Tibial artery (tissue), 4 donors: ENCODE measurements at regions not wholly inside any gene's neighbourhood (a gene's known extent, or its start where the extent isn't known, plus 50 kb on each side); places are given as distances from the start of the nearest gene placed in this dataset.
"Not testable (repeated sequence)": the region's sequence is repeated elsewhere in the genome, so short reads cannot be mapped to it uniquely, and the experiment has no call there.

Experiments
- DNase-seq, 2 donors: peaks; one replicate each; pipeline ENCODE4 v3.0.0-alpha.2; 2019
- H3K27ac ChIP-seq, 2 donors: fragments of 200-600 bp; sonication (generic) in 1 of 2; 1 replicate in 1 of 2; 2 replicates in 1 of 2; pipeline ENCODE4 v1.5.1; 2018 to 2019; ENCODE audit warnings: mild to moderate bottlenecking in 1 of 2
- H3K27me3 ChIP-seq, 2 donors: fragments of 200-600 bp; sonication (generic) in 1 of 2; one replicate each; pipeline versions ENCODE4 v1.5.1 to v1.6.0; 2016 to 2019
- H3K36me3 ChIP-seq, 3 donors: fragments of 200-600 bp; sonication (generic) in 2 of 3; one replicate each; pipeline ENCODE4 v1.5.1; 2016 to 2019; ENCODE audit warnings: mild to moderate bottlenecking in 2 of 3
- H3K4me1 ChIP-seq, 4 donors: fragments of 200-600 bp; sonication (generic) in 2 of 4; 1 replicate in 3 of 4; 2 replicates in 1 of 4; pipeline ENCODE4 v1.5.1; 2016 to 2019
- H3K4me3 ChIP-seq, 2 donors: fragments of 200-600 bp; sonication (generic) in 1 of 2; 1 replicate in 1 of 2; 2 replicates in 1 of 2; pipeline ENCODE4 v1.5.1; 2018 to 2019; ENCODE audit warnings: mild to moderate bottlenecking in 2 of 2
- H3K9me3 ChIP-seq, 3 donors: fragments of 200-600 bp; sonication (generic) in 1 of 3; one replicate each; pipeline ENCODE4 v1.5.1; 2016 to 2019
- intact Hi-C: fragments of 100-400 bp; cut with DNase I; formaldehyde crosslinking; loops from one replicate; pipeline ENCODE4 v1.15.0; 2023; ENCODE audit warnings: low total_unique reads
- TF ChIP-seq, protein P1 (sequence below), 2 experiments: fragments of 200-600 bp in 1 of 2; fragments of 450-650 bp in 1 of 2; IDR thresholded peaks; one replicate each; pipeline ENCODE4 v1.5.1; 2017 to 2019; ENCODE audit warnings: antibody characterized with exemption in 2 of 2, mild to moderate bottlenecking in 1 of 2, moderate library complexity in 1 of 2

GRCh38 chr9:134548618-134549017, 93.0 kb upstream of the COL5A1 start:
- Histone ChIP-seq H3K9me3 (no peaks in the 10 kb centered on the region), H3K27ac (no peak overlapping the region), H3K4me1 (peaks cover 0 to 61% (median 42%) of the 10 kb centered on the region in 4 donors), H3K4me3 (no peak overlapping the region), H3K36me3 (no peaks in the 10 kb centered on the region), H3K27me3 (no peaks in the 10 kb centered on the region)
- TF ChIP-seq, protein P1, sequence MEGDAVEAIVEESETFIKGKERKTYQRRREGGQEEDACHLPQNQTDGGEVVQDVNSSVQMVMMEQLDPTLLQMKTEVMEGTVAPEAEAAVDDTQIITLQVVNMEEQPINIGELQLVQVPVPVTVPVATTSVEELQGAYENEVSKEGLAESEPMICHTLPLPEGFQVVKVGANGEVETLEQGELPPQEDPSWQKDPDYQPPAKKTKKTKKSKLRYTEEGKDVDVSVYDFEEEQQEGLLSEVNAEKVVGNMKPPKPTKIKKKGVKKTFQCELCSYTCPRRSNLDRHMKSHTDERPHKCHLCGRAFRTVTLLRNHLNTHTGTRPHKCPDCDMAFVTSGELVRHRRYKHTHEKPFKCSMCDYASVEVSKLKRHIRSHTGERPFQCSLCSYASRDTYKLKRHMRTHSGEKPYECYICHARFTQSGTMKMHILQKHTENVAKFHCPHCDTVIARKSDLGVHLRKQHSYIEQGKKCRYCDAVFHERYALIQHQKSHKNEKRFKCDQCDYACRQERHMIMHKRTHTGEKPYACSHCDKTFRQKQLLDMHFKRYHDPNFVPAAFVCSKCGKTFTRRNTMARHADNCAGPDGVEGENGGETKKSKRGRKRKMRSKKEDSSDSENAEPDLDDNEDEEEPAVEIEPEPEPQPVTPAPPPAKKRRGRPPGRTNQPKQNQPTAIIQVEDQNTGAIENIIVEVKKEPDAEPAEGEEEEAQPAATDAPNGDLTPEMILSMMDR (IDR thresholded peaks at IDR 0.05) = no peak
- intact Hi-C loops = no loop called here
- peak in 1 of 2 donors; percentile 52 for DNase-seq

DNA sequence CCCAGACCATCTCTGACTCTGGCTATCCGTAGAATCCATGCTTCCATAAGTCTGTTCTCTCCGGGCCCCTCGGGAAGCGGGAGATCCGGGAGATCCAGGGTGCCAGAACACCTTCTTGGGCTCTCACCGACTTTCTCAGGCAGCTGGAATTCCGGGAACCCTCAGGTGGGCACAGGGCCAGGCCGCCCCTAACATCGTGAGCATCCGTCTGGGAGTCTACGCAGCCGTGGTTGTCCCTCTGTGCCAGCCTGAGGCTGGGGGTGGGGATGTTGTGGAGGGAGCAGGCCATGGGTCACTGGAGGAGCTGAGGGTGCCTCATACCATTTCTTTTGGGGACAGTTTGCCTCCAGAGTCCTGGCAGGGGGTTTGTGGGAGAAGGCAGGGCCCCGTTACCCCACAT, 92.3 kb upstream of the COL5A1 start:
- H3K4me1 ChIP-seq = peaks cover 0 to 53% (median 37%) of the 10 kb centered on the region in 4 donors
- TF ChIP-seq, protein P1 (IDR thresholded peaks at IDR 0.05) = no peak
- H3K27ac ChIP-seq = no peak overlapping the region
- peak in 1 of 2 donors; percentile 51 for DNase-seq
- no peak overlapping the region for H3K4me3 ChIP-seq
- H3K36me3 ChIP-seq = no peaks in the 10 kb centered on the region
- intact Hi-C loops = no loop called here
- no peaks in the 10 kb centered on the region for H3K9me3 ChIP-seq
- H3K27me3 ChIP-seq = no peaks in the 10 kb centered on the region

- peaks cover 0 to 53% (median 36%) of the 10 kb centered on the region in 4 donors for H3K4me1 ChIP-seq
- DNase-seq = peak in 1 of 2 donors; percentile 24
- H3K4me3 ChIP-seq, H3K9me3 ChIP-seq, H3K27ac ChIP-seq, H3K27me3 ChIP-seq, H3K36me3 ChIP-seq, intact Hi-C loops: not testable (repeated sequence)
Measured at GRCh38 chr9:134550081-134550480, 91.5 kb upstream of the COL5A1 start.

DNA sequence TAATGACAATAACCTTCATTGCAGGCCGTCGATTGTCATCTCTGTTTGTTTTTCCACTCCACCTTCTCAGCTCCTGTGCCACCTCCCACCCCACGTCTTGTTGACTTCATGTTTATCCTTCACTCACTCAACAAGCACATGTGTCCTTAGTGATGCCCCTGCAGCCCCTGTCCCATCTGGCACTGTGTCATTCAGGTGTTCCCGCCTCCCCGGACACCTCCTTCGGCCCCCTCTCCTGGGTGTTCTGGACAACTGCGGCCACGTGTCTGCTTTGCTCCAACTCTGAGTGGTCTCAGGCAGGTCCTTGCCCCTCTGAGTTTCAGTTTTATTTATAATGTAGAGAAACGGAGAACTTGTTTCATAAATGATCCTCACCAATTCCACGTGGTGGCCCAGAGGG, 91.0 kb upstream of the COL5A1 start:
- intact Hi-C loops = no loop called here
- Histone ChIP-seq H3K36me3 (no peaks in the 10 kb centered on the region), H3K27me3 (no peaks in the 10 kb centered on the region), H3K27ac (no peak overlapping the region), H3K4me3 (no peak overlapping the region), H3K9me3 (no peaks in the 10 kb centered on the region), H3K4me1 (peaks cover 0 to 49% (median 34%) of the 10 kb centered on the region in 4 donors)
- peak in 1 of 2 donors; percentile 51 for DNase-seq
- TF ChIP-seq, protein P1 (IDR thresholded peaks at IDR 0.05) = no peak

DNA sequence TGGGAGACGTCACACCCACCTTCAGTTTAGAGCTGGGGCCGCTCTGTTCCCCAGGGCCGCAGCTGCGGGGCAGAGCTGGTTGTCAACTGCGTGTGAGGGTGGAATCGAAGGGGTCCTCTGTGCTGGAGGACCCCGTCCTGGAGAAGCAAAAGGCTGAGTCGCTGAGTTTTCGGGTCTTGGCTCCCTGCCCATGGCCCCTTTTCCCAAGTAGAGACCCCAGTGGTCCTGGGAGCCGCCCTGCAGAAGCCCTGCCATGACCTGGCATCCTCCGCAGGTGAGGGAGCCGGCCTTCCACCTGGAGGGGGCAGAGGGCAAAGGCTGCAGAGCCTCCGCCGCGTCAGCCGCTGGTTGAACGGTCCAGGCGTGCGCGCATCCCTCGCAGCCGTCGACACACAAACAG, 90.4 kb upstream of the COL5A1 start:
- Histone ChIP-seq H3K4me3 (no peak overlapping the region), H3K27me3 (no peaks in the 10 kb centered on the region), H3K36me3 (no peaks in the 10 kb centered on the region), H3K27ac (no peak overlapping the region), H3K4me1 (peaks cover 0 to 43% (median 29%) of the 10 kb centered on the region in 4 donors), H3K9me3 (no peaks in the 10 kb centered on the region)
- DNase-seq = peak in 1 of 2 donors; percentile 60
- TF ChIP-seq, protein P1 (IDR thresholded peaks at IDR 0.05) = no peak
- intact Hi-C loops = no loop called here

- intact Hi-C loops = no loop called here
- peaks cover 0 to 37% (median 23%) of the 10 kb centered on the region in 4 donors for H3K4me1 ChIP-seq
- H3K4me3 ChIP-seq = no peak overlapping the region
- H3K27ac ChIP-seq = peak overlapping the region; percentile 42 to 45
- no peaks in the 10 kb centered on the region for H3K27me3 ChIP-seq
- TF ChIP-seq, protein P1 (IDR thresholded peaks at IDR 0.05) = no peak
- DNase-seq = peak; percentile 59 to 81
- H3K36me3 ChIP-seq = no peaks in the 10 kb centered on the region
- H3K9me3 ChIP-seq = no peaks in the 10 kb centered on the region
Measured at GRCh38 chr9:134551644-134552348, 89.8 kb upstream of the COL5A1 start.
